Astrocyte (in vitro differentiated cells and primary cell): ENCODE measurements at regions not wholly inside any gene's neighbourhood (a gene's known extent, or its start where the extent isn't known, plus 50 kb on each side); places are given as distances from the start of the nearest gene placed in this dataset.

Source experiments
- DNase-seq: peaks from one replicate; pipeline ENCODE4 v3.0.0-alpha.2; 2010; ENCODE audit warnings: low read depth
- FAIRE-seq: peaks from 2 replicates; lab custom pipeline; 2011; peaks lifted over from hg19 to GRCh38; lab: Jason Lieb, UNC
- H2AFZ ChIP-seq: 2 replicates; pipeline ENCODE4 v1.6.0; 2012; ENCODE audit warnings: low read depth, low read length, inconsistent platforms
- H3K27ac ChIP-seq: 2 replicates; pipeline ENCODE4 v1.5.1; 2011; ENCODE audit warnings: low read depth, low read length, inconsistent platforms
- H3K27me3 ChIP-seq: 2 replicates; pipeline ENCODE4 v1.6.0; 2011; ENCODE audit warnings: low read length, inconsistent platforms; ENCODE audit not compliant: insufficient read depth
- H3K36me3 ChIP-seq: 2 replicates; pipeline ENCODE4 v1.5.1; 2011; ENCODE audit warnings: low read length, inconsistent platforms; ENCODE audit not compliant: insufficient read depth
- H3K4me1 ChIP-seq: 2 replicates; pipeline ENCODE4 v1.5.1; 2011; ENCODE audit warnings: low read length, inconsistent platforms; ENCODE audit not compliant: insufficient read depth
- H3K4me2 ChIP-seq: 2 replicates; pipeline ENCODE4 v1.6.0; 2012; ENCODE audit warnings: low read length, inconsistent platforms
- H3K4me3 ChIP-seq: 2 replicates; pipeline ENCODE4 v1.5.1; 2011; ENCODE audit warnings: low read depth, mild to moderate bottlenecking, low read length, inconsistent platforms; ENCODE audit not compliant: insufficient read depth
- H3K79me2 ChIP-seq: 2 replicates; pipeline ENCODE4 v1.6.0; 2012; ENCODE audit warnings: mild to moderate bottlenecking, low read length, inconsistent platforms; ENCODE audit not compliant: insufficient read depth
- H3K9ac ChIP-seq: 2 replicates; pipeline ENCODE4 v1.6.0; 2012; ENCODE audit warnings: mild to moderate bottlenecking, low read length, inconsistent platforms
- H3K9me3 ChIP-seq: 2 replicates; pipeline ENCODE4 v1.5.1; 2012; ENCODE audit warnings: low read depth, mild to moderate bottlenecking, low read length, inconsistent platforms; ENCODE audit not compliant: insufficient read depth
- H4K20me1 ChIP-seq: 2 replicates; pipeline ENCODE4 v1.6.0; 2012; ENCODE audit warnings: low read length, inconsistent platforms; ENCODE audit not compliant: insufficient read depth
- H3K27ac Mint-ChIP-seq: one replicate; pipeline ENCODE4 v1.8.0; 2021; ENCODE audit warnings: mild to moderate bottlenecking, mixed read lengths; ENCODE audit not compliant: unreplicated experiment
- H3K27me3 Mint-ChIP-seq: one replicate; pipeline ENCODE4 v1.8.0; 2021; ENCODE audit warnings: low read depth, mixed read lengths; ENCODE audit not compliant: unreplicated experiment
- H3K36me3 Mint-ChIP-seq: one replicate; pipeline ENCODE4 v1.8.0; 2021; ENCODE audit warnings: low read depth, mixed read lengths; ENCODE audit not compliant: unreplicated experiment
- H3K4me1 Mint-ChIP-seq: one replicate; pipeline ENCODE4 v1.8.0; 2021; ENCODE audit warnings: low read depth, mixed read lengths; ENCODE audit not compliant: unreplicated experiment
- H3K4me3 Mint-ChIP-seq: one replicate; pipeline ENCODE4 v1.8.0; 2021; ENCODE audit warnings: mild to moderate bottlenecking, moderate library complexity, mixed read lengths; ENCODE audit not compliant: unreplicated experiment
- H3K9me3 Mint-ChIP-seq: one replicate; pipeline ENCODE4 v1.8.0; 2021; ENCODE audit warnings: mild to moderate bottlenecking, mixed read lengths; ENCODE audit not compliant: unreplicated experiment
- CTCF ChIP-seq: IDR thresholded peaks from 2 replicates; pipeline ENCODE4 v1.5.1; 2011; ENCODE audit warnings: low read depth, mild to moderate bottlenecking, inconsistent platforms, low read length, moderate library complexity; ENCODE audit not compliant: insufficient read depth
- EZH2 ChIP-seq: IDR thresholded peaks from 2 replicates; pipeline ENCODE4 v1.6.1; 2012; ENCODE audit warnings: mild to moderate bottlenecking, low read length, inconsistent platforms; ENCODE audit not compliant: insufficient read depth

- Mint-ChIP-seq H3K27me3 (no peaks in the 10 kb centered on the region), H3K4me3 (no peak overlapping the region), H3K4me1 (peaks cover 3% of the 10 kb centered on the region), H3K9me3 (peaks cover 2% of the 10 kb centered on the region), H3K27ac (no peak overlapping the region), H3K36me3 (no peaks in the 10 kb centered on the region)
- Histone ChIP-seq H3K4me2 (no peak overlapping the region), H3K36me3 (no peaks in the 10 kb centered on the region), H3K79me2 (no peaks in the 10 kb centered on the region), H3K9ac (no peak overlapping the region), H3K4me1 (no peaks in the 10 kb centered on the region), H3K27ac (no peak overlapping the region), H3K27me3 (no peaks in the 10 kb centered on the region), H3K9me3 (no peaks in the 10 kb centered on the region), H4K20me1 (no peaks in the 10 kb centered on the region), H2AFZ (no peak overlapping the region), H3K4me3 (no peak overlapping the region)
- FAIRE-seq (no peak), DNase-seq (no peak)
- TF ChIP-seq EZH2 (no peak), CTCF (no peak)
Measured at GRCh38 chr9:28502189-28502588, 928.9 kb upstream of the C9orf72 start.

DNA sequence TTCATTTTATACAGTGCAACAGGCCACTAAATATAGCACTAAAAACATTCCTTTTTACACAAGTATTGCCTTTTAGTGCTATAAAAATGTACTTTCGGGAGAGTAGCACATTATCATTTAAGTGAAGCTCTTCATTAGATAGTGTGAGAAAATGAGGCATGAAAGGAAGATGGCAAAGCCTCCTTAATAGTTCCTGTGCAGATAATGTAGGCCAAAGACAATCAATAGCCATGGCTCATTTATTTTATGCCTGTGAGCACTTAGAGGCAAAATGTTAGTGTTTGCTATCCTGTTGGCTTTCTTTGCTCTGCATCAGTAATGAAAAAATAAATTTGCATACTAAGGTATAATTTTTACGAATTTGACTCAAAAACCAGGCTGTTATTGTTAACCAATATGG, 929.5 kb upstream of the C9orf72 start:
- Mint-ChIP-seq H3K36me3 (no peaks in the 10 kb centered on the region), H3K4me3 (no peak overlapping the region), H3K27me3 (no peaks in the 10 kb centered on the region), H3K9me3 (no peaks in the 10 kb centered on the region), H3K27ac (no peak overlapping the region), H3K4me1 (peaks cover 3% of the 10 kb centered on the region)
- no peak overlapping the region for H3K9ac ChIP-seq
- no peak overlapping the region for H3K4me2 ChIP-seq
- no peaks in the 10 kb centered on the region for H3K79me2 ChIP-seq
- no peaks in the 10 kb centered on the region for H4K20me1 ChIP-seq
- FAIRE-seq = no peak
- H3K4me1 ChIP-seq = no peaks in the 10 kb centered on the region
- TF ChIP-seq EZH2 (no peak), CTCF (no peak)
- H3K9me3 ChIP-seq = no peaks in the 10 kb centered on the region
- no peak for DNase-seq
- no peak overlapping the region for H3K4me3 ChIP-seq
- H2AFZ ChIP-seq = no peak overlapping the region
- no peaks in the 10 kb centered on the region for H3K27me3 ChIP-seq
- H3K36me3 ChIP-seq = no peaks in the 10 kb centered on the region
- no peak overlapping the region for H3K27ac ChIP-seq

DNA sequence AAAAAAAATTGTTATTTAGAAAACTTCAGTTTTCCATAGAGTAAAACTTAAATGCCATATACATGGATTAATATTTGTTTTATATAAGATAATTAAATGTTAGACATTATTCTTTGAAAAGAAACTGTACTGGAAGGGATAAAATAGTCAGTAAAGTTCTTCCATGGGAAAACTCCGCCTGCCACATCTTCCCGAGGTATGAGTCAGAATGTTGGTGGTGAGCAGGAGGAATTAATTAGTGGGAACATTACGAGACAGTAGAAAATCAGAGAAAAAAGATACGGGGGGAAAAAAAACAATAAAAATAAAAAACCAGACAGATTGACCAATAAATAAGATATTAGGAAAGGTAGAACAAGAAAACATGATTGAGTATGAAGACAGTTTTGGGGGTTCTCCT, 930.3 kb upstream of the C9orf72 start:
- H2AFZ ChIP-seq = no peak overlapping the region

More for the DNA sequence above, 930.3 kb upstream of the C9orf72 start:
- DNase-seq (no peak), FAIRE-seq (no peak)
- Histone ChIP-seq H3K9ac (no peak overlapping the region), H3K27ac (no peak overlapping the region), H3K36me3 (no peaks in the 10 kb centered on the region), H3K27me3 (no peaks in the 10 kb centered on the region), H3K79me2 (no peaks in the 10 kb centered on the region), H3K4me1 (no peaks in the 10 kb centered on the region), H4K20me1 (no peaks in the 10 kb centered on the region), H3K4me3 (no peak overlapping the region), H3K4me2 (no peak overlapping the region), H3K9me3 (no peaks in the 10 kb centered on the region)
- no peaks in the 10 kb centered on the region for H3K36me3 Mint-ChIP-seq
- H3K27me3 Mint-ChIP-seq = no peaks in the 10 kb centered on the region
- no peak for TF ChIP-seq EZH2
- no peak for TF ChIP-seq CTCF
- H3K4me1 Mint-ChIP-seq = peaks cover 3% of the 10 kb centered on the region
- H3K9me3 Mint-ChIP-seq = no peaks in the 10 kb centered on the region
- no peak overlapping the region for H3K4me3 Mint-ChIP-seq
- H3K27ac Mint-ChIP-seq = no peak overlapping the region
